IMR-90 (cell line): ENCODE measurements at regions not wholly inside any gene's neighbourhood (a gene's known extent, or its start where the extent isn't known, plus 50 kb on each side); places are given as distances from the start of the nearest gene placed in this dataset.

ENCODE experiments used
- ATAC-seq: fragments of 200-7000 bp; cut with Tn5 transposase; 2 replicates; pipeline ENCODE4 v1.9.1; 2020; ENCODE audit warnings: low read depth, mild to moderate bottlenecking, moderate library complexity
- BruUV-seq: library from RNA; stranded (reverse); fragments of 400-500 nt; replicated peaks from 2 replicates; lab custom pipeline; 2021; lab: Mats Ljungman, UMichigan
- CTCF ChIA-PET: fragments of 300-600 bp; formaldehyde crosslinking; extraction: SDS; loops from one replicate; lab custom pipeline; 2021; ENCODE audit warnings: antibody characterized with exemption; lab: Yijun Ruan, JAX
- POLR2A ChIA-PET: fragments of 300-600 bp; sonication (Branson Sonifier 250); formaldehyde crosslinking; loops from one replicate; lab custom pipeline; 2022; ENCODE audit warnings: antibody characterized with exemption; ENCODE audit not compliant: unreplicated experiment; lab: Charles Lee
- DNase-seq: peaks from one replicate; pipeline ENCODE4 v3.0.0; 2013
- H2AFZ ChIP-seq: replicated peaks from 2 replicates; pipeline ENCODE3; 2013; ENCODE audit warnings: low read length, mild to moderate bottlenecking; ENCODE audit not compliant: poor library complexity
- H2AK5ac ChIP-seq: 2 replicates; pipeline ENCODE4 v1.6.1; 2013; ENCODE audit warnings: low read depth, low read length, inconsistent platforms
- H2AK9ac ChIP-seq: replicated peaks from 2 replicates; pipeline ENCODE3; 2013; ENCODE audit warnings: mild to moderate bottlenecking, low read depth, low read length, moderate library complexity; ENCODE audit not compliant: poor library complexity
- H2BK120ac ChIP-seq: 2 replicates; pipeline ENCODE4 v1.6.1; 2013; ENCODE audit warnings: low read depth, low read length, inconsistent platforms
- H2BK15ac ChIP-seq: 3 replicates; pipeline ENCODE4 v1.6.1; 2013; ENCODE audit warnings: low read depth, low read length, inconsistent platforms
- H2BK20ac ChIP-seq: 2 replicates; pipeline ENCODE4 v1.6.1; 2013; ENCODE audit warnings: low read depth, mild to moderate bottlenecking, inconsistent platforms, low read length, moderate library complexity
- H2BK5ac ChIP-seq: 2 replicates; pipeline ENCODE4 v1.6.1; 2013; ENCODE audit warnings: mild to moderate bottlenecking, low read depth, low read length, inconsistent platforms; ENCODE audit not compliant: poor library complexity, severe bottlenecking
- H3K14ac ChIP-seq: replicated peaks from 2 replicates; pipeline ENCODE4 v1.6.1; 2013; ENCODE audit warnings: low read depth, low read length, inconsistent platforms
- H3K18ac ChIP-seq: 2 replicates; pipeline ENCODE4 v1.6.1; 2013; ENCODE audit warnings: low read depth, low read length, control low read depth
- H3K23ac ChIP-seq: 2 replicates; pipeline ENCODE4 v1.6.1; 2013; ENCODE audit warnings: low read depth, low read length, inconsistent platforms
- H3K27ac ChIP-seq: 2 replicates; pipeline ENCODE4 v1.5.1; 2013; ENCODE audit warnings: mild to moderate bottlenecking, control low read depth, low read length; ENCODE audit not compliant: insufficient read depth
- H3K27me3 ChIP-seq: 2 replicates; pipeline ENCODE4 v1.6.1; 2013; ENCODE audit warnings: low read length; ENCODE audit not compliant: control insufficient read depth, insufficient read depth
- H3K36me3 ChIP-seq: 2 replicates; pipeline ENCODE4 v1.6.1; 2013; ENCODE audit warnings: low read length, mixed read lengths; ENCODE audit not compliant: control insufficient read depth, insufficient read depth
- H3K4ac ChIP-seq: 2 replicates; pipeline ENCODE4 v1.6.1; 2013; ENCODE audit warnings: low read depth, low read length, inconsistent platforms
- H3K4me1 ChIP-seq: 2 replicates; pipeline ENCODE4 v1.6.1; 2013; ENCODE audit warnings: low read length, mixed read lengths; ENCODE audit not compliant: control insufficient read depth, insufficient read depth
- H3K4me2 ChIP-seq: 2 replicates; pipeline ENCODE4 v1.6.1; 2013; ENCODE audit warnings: low read depth, mild to moderate bottlenecking, control low read depth, low read length, moderate library complexity
- H3K4me3 ChIP-seq: 2 replicates; pipeline ENCODE4 v1.5.1; 2013; ENCODE audit warnings: low read depth, mild to moderate bottlenecking, control low read depth, low read length, moderate library complexity; ENCODE audit not compliant: insufficient read depth
- H3K56ac ChIP-seq: 2 replicates; pipeline ENCODE4 v1.6.1; 2013; ENCODE audit warnings: low read length, inconsistent platforms; ENCODE audit not compliant: insufficient read depth; ENCODE audit errors: extremely low read depth
- H3K79me1 ChIP-seq, 2 experiments: 2 replicates each; pipeline ENCODE4 v1.6.1; 2013; ENCODE audit warnings: low read length in 2 of 2, inconsistent platforms in 1 of 2, low read depth in 1 of 2
- H3K9ac ChIP-seq: 2 replicates; pipeline ENCODE4 v1.6.1; 2013; ENCODE audit warnings: low read depth, low read length, control low read depth
- H3K9me1 ChIP-seq: 2 replicates; pipeline ENCODE4 v1.6.1; 2013; ENCODE audit warnings: low read length, inconsistent platforms; ENCODE audit not compliant: insufficient read depth
- H3K9me3 ChIP-seq: 2 replicates; pipeline ENCODE4 v1.6.1; 2013; ENCODE audit warnings: low read length; ENCODE audit not compliant: control insufficient read depth, insufficient read depth
- H4K20me1 ChIP-seq: 2 replicates; pipeline ENCODE4 v1.6.1; 2013; ENCODE audit warnings: low read length, inconsistent platforms; ENCODE audit not compliant: insufficient read depth
- H4K5ac ChIP-seq: 2 replicates; pipeline ENCODE4 v1.6.1; 2013; ENCODE audit warnings: mild to moderate bottlenecking, low read depth, low read length, control low read depth
- H4K8ac ChIP-seq, 2 experiments: 2 replicates each; pipeline ENCODE4 v1.6.1; 2013; ENCODE audit warnings: low read depth in 2 of 2, low read length in 2 of 2, control low read depth in 1 of 2, inconsistent platforms in 1 of 2
- H4K91ac ChIP-seq: 2 replicates; pipeline ENCODE4 v1.6.1; 2013; ENCODE audit warnings: low read depth, low read length, inconsistent platforms; ENCODE audit not compliant: insufficient read depth
- BHLHE40 ChIP-seq: fragments of 150-350 bp; IDR thresholded peaks from 2 replicates; pipeline ENCODE4 v1.6.1; 2016; ENCODE audit warnings: mild to moderate bottlenecking, low read depth, low read length
- CEBPB ChIP-seq: IDR thresholded peaks from 2 replicates; pipeline ENCODE4 v1.6.1; 2012; ENCODE audit warnings: low read depth, low read length, improper control_type of control experiment
- CTCF ChIP-seq: conservative IDR thresholded peaks from 2 replicates; pipeline ENCODE4 v1.5.1; 2012; ENCODE audit warnings: mild to moderate bottlenecking, low read depth, low read length, improper control_type of control experiment
- MAZ ChIP-seq: IDR thresholded peaks from 2 replicates; pipeline ENCODE4 v1.6.1; 2012; ENCODE audit warnings: low read depth, mild to moderate bottlenecking, low read length, improper control_type of control experiment, moderate library complexity, borderline replicate concordance
- MXI1 ChIP-seq: IDR thresholded peaks from 2 replicates; pipeline ENCODE4 v1.6.1; 2012; ENCODE audit warnings: low read depth, mild to moderate bottlenecking, low read length, moderate library complexity, borderline replicate concordance
- NFE2L2 ChIP-seq: fragments of 150-350 bp; IDR thresholded peaks from 2 replicates; pipeline ENCODE4 v1.6.1; 2016; ENCODE audit warnings: low read depth, mild to moderate bottlenecking, low read length
- POLR2A ChIP-seq: IDR thresholded peaks from 2 replicates; pipeline ENCODE4 v1.6.1; 2012; ENCODE audit warnings: mild to moderate bottlenecking, low read depth, low read length
- SMC3 ChIP-seq: fragments of 150-350 bp; IDR thresholded peaks from 2 replicates; pipeline ENCODE4 v1.6.1; 2016; ENCODE audit warnings: low read depth, mild to moderate bottlenecking, antibody characterized with exemption, low read length, moderate library complexity
- WGBS, 2 experiments: methylation state at CpG; one replicate each; pipeline versions ENCODE4 v1.1.5 to v1.1.7; 2013; ENCODE audit warnings: missing lambda C conversion rate in 2 of 2; ENCODE audit not compliant: insufficient read length in 1 of 2; ENCODE audit errors: extremely low coverage in 2 of 2; 5-methylcytosine and 5-hydroxymethylcytosine counted together
- dilution Hi-C: fragments of 300-500 bp; cut with HindIII; formaldehyde crosslinking; loops from one replicate; pipeline ENCODE4 v1.14.3; 2018; ENCODE audit warnings: low sequenced_read_pairs; ENCODE audit not compliant: unreplicated experiment
- in situ Hi-C: fragments of 300-500 bp; cut with MboI; formaldehyde crosslinking; loops from 3 replicates; pipeline ENCODE4 v1.14.3; 2019; ENCODE audit warnings: low sequenced_read_pairs, inconsistent platforms, mixed read lengths
- intact Hi-C: fragments of 100-400 bp; cut with micrococcal nuclease; formaldehyde crosslinking; loops from 2 replicates; pipeline ENCODE4 v1.10.0; 2022
- TF ChIP-seq, protein P1 (sequence below): fragments of 150-350 bp; IDR thresholded peaks from 2 replicates; pipeline ENCODE4 v1.6.1; 2016; ENCODE audit warnings: low read depth, mild to moderate bottlenecking, low read length, moderate library complexity, borderline replicate concordance

DNA sequence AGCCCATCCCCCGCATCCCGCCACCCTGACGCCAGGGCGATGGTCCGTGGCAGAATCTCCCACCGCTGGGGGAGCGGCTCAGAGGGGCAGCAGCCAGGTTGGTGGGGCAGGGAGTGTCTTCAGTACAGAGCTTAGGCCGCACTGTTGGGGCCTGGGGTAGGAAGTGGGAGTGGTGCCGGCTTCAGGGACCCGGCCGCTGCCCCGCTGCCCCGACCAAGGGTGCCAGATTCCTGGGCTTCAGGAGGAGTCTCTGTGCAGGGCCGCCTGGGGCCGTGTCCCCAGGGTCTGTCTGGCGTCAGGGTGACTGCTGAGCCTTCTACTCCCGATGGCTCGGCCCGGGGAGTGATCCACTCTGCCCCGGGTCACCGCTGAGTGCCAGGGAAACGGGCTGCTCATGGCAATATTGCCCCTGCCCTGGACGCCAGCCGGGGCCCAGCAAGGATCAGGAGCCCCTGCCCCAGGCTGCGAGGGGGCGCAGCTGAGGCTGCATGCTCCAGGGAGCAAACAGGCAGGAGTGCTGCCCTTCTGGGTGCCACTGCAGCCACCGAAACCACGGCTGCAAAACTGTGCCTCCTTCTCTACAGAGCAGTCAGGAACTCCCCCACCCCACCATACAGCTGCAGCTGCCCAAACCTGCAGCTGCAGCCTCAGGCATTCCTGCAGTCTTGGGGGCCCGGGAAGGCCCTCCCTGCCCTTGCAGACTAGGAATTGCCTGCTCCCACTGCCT is 1206.1 kb downstream of the ARAP2 start:
- Histone ChIP-seq H4K8ac (no peak overlapping the region), H2AFZ (no peak overlapping the region), H3K9me3 (peaks cover 7% of the 10 kb centered on the region; the same call in 1 of the 2 replicates), H3K4ac (no peak overlapping the region), H4K20me1 (no peaks in the 10 kb centered on the region), H3K9me1 (no peaks in the 10 kb centered on the region), H3K4me3 (no peak overlapping the region), H3K27me3 (no peaks in the 10 kb centered on the region), H2AK9ac (no peak overlapping the region), H3K4me2 (no peak overlapping the region), H3K23ac (no peak overlapping the region), H4K5ac (no peak overlapping the region), H4K91ac (no peak overlapping the region), H3K36me3 (no peaks in the 10 kb centered on the region), H3K14ac (no peak overlapping the region), H2AK5ac (no peak overlapping the region), H3K18ac (no peak overlapping the region), H2BK15ac (no peak overlapping the region), H2BK120ac (no peak overlapping the region), H3K79me1 (no peaks in the 10 kb centered on the region), H2BK20ac (no peak overlapping the region), H3K9ac (no peak overlapping the region), H3K56ac (no peak overlapping the region), H3K4me1 (no peaks in the 10 kb centered on the region), H2BK5ac (no peak overlapping the region), H3K27ac (no peak overlapping the region)
- CTCF ChIA-PET = no interaction called here
- dilution Hi-C loops = no loop called here
- in situ Hi-C loops = no loop called here
- no peak for TF ChIP-seq CEBPB
- TF ChIP-seq NFE2L2 = no peak
- no peak for TF ChIP-seq POLR2A
- TF ChIP-seq MAZ = no peak
- TF ChIP-seq BHLHE40 = no peak
- no peak for TF ChIP-seq CTCF
- TF ChIP-seq SMC3 = no peak
- no peak for TF ChIP-seq MXI1
- TF ChIP-seq, protein P1, sequence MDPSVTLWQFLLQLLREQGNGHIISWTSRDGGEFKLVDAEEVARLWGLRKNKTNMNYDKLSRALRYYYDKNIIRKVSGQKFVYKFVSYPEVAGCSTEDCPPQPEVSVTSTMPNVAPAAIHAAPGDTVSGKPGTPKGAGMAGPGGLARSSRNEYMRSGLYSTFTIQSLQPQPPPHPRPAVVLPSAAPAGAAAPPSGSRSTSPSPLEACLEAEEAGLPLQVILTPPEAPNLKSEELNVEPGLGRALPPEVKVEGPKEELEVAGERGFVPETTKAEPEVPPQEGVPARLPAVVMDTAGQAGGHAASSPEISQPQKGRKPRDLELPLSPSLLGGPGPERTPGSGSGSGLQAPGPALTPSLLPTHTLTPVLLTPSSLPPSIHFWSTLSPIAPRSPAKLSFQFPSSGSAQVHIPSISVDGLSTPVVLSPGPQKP = no peak
- intact Hi-C loops = no loop called here
- POLR2A ChIA-PET = no interaction called here
- DNase-seq (no peak), ATAC-seq (no peak)
- no TSS peak for BruUV-seq
- WGBS, 2 experiments = 80% methylated on average over 2 of the region's 29 CpGs; no CpG with 5 or more reads in 1 of the 2 experiments
